ENCODE measurements at regions not wholly inside any gene's neighbourhood (a gene's known extent, or its start where the extent isn't known, plus 50 kb on each side); places are given as distances from the start of the nearest gene placed in this dataset.
A peak's percentile ranks its signal among the peaks of the same experiment; 100 is the strongest.

- DNase-seq, result no peak
Measured at GRCh38 chr10:3861795-3862194, 76.8 kb upstream of the KLF6 start.

- DNase-seq, result no peak
Measured at GRCh38 chr10:3858051-3858845, 73.2 kb upstream of the KLF6 start.

DNA sequence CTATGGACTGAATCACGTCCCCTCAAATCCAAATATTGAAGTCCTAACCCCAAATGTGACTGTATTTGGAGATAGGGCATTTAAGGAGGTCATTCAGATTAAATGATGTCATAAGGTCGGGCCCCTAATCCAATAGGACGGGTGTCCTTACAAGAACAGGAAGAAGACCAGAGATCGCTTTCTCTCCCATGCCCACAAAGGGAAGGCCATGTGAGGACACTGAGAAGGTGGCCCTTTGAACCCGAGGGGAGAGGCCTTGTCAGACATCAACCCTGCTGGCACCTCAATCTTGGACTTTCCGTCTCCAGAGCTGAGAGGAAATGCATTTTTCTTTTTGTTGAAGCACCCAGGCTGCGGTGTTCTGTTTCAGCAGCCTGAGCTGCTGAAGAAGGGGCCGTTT, 72.3 kb upstream of the KLF6 start:
- no peak for DNase-seq

GRCh38 chr10:3856593-3856992, 71.6 kb upstream of the KLF6 start:
- no peak for DNase-seq

DNA sequence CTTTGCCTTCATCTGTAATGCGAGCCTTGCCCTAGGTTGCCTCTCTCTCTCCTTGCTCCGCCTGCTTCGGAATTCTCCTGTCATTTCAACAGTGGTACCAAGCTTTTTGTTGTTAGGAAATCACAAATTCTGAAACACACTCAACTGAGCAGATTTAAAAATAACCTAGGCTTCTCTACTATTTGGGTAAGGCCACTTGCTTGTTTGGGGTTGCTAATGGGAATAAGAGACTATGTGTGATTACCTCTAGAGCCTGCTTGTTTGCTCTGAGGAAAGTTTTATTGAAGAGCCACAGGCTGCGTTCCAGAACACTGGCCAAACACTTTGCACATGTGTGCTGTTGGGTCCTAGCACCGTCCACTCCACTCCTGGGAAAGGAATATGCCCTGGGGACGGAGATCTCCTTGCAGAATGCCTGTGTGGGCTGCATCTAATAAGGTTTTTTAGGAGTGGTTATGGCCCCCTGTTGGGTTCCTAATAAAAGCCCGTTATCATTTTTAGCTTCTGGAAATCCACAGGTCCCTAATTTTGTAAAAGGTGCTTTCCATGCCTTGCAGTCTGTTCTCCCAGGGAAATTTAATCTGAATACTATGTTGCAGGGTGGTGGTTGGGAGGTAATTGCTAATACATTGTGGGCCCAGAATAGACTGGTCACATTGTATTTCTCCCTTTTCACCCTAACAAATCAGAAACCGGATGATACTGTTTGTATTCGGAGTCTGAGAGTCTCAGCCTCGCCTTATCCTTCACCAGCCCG, 68.7 kb upstream of the KLF6 start:
- no peak for DNase-seq

DNA sequence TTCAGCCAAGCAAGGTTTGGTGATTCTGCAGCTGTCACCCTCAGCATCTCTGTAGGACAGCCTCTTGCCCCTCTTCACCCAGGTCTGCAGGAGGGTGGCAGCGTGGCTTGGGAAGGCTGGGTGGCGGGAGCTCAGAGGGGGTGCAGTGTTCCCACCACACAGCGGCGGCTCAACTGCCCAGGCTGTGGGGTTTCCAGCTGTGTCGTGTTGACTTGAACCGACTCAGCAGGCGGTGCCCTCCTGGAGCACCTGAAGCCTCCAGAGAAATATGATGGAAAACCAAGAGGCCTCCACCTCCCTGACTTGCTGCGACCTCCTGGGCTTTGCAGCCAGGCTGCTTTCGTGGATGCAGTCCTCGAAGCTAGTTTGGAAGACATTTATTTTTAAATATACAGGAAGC, 68.0 kb upstream of the KLF6 start:
- DNase-seq, result no peak

DNA sequence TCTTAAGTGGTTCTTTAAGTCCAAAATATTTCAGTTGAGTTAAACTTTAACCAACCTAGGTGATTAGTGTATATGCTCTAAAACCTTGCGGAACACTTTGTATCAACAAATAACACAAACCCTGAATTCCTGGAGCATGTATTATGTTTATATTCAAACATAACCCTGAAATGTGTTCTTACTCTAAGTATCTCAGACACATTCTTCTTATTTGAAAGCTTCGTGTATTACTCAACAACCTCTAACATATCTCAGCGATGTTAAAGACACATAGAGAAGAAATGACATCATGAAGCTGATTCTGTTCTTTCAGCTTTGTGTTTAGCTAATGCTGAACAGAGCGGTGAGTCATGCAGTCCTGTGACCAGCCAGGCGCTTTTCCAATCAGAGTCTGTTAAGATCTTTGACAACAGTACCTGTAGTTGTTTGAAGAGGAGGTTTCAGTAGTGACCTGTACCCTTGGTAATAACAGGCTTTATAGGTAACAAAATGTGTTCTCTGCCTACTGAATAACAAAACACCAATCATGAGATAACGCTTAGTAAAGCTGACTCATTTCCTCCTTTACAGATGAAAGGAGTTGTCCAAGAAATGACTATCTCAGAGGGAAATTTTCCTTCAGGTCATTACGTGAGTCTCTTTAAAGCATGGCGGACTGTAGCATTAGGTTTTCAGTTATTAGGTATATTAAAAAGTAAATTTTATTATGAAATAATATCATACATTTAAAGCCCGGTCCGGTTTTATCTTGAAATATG, 67.3 kb upstream of the KLF6 start:
- DNase-seq, result peak; percentile 63 to 92 (median 73)

DNA sequence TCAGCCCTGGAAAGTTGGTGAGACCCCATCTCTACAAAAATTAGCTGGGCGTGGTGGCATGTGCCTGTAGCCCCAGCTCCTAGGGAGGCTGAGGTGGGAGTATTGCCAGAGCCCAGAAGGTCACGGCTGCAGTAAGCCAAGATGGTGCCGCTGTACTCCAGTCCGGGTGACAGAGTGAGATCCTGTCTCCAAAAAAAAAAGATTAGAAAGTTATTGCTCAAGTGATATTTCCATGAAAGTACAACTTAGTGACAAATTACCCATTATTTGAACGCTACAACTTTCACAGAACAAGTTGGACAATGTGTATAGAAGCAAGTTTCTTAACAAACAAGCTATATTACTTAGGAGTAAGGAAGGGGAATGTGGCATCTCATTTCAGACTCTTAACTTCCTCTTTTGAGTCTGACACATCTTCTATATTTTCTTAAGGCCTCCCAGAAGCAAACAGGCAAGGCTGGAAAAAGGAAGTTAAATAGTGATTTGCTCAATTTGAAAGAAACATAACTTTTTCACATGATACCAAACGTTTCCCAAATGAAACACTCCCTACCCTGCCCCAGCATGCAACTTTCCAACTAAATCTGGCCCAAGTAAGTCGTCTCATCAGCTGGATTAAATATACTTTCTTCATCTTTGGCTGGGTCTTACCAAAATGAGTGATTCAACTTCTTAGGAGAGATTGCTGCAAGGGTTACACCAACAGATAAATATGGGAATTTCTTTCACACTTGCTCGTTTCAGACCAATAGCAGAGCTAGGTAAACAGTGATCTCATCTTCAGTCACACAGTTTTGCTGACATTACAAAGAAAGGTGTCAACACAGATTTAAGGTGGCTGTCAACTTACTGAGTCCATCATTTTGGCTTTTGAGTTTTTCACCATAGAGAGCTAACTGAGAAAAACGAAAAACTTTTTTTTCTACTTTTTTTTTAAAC, 66.3 kb upstream of the KLF6 start:
- peak in 2 of 3 donors; percentile 47 to 61 for DNase-seq

GRCh38 chr10:3848775-3849635, 64.0 kb upstream of the KLF6 start:
- peak in 1 of 3 donors; percentile 68 for DNase-seq

DNA sequence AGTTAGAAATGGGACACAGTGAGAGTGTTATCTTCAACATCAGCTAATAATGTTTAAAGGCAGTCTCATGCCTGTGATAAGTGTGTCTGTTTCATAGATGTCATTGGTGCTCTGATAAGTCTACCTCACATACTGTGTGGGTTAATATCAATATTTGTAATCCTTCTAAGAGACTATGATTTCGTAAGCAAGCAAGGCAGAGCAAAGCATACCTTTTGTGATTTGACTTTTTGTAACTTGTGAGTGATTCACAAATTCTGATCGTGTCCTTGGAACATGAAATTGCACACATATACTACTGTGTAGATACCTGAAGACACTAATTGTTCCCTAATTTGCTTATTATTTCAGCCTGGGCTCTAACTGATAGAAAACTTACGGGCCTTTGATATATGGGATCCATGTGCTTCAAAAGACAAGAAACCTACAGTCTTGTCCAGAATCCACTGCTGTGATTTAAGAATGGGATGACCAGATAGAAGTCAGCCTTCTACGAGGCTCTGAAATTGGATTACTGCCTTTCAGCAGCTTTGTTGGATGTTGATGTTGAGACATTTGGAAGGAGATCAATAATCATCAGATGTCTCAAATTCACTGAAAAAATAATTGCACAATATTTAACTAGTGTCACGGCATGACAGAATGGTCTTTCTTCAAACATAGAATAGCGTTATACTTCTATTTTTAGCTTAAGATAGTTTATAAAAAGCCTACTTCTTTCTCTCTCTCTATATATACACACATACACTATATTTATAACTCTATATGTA, 63.2 kb upstream of the KLF6 start:
- DNase-seq, result no peak

DNA sequence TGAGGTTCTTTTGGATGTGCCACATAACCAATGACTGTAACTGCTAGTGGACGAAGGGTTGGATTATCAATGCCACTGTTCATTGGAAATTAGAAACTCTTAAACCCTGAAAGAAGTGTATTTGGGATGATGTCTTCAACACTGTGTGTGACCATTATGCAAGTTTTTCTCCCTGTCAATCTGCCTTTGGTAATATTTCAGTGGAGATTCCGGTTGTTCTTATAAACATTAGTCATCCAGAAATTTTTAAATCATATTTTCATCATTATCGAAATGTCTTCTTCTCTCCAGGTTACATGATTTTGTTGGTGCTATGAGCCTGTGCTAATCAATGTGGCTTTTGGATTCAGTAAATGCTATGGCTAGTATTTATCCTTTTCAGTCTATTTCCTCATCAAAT, 61.7 kb upstream of the KLF6 start:
- DNase-seq, result no peak

- no peak for DNase-seq
Measured at GRCh38 chr10:3844491-3845025, 59.5 kb upstream of the KLF6 start.

GRCh38 chr10:3838460-3839437, 53.7 kb upstream of the KLF6 start:
- no peak for DNase-seq

GRCh38 chr10:3837647-3838459, 52.8 kb upstream of the KLF6 start:
- DNase-seq, result no peak

DNA sequence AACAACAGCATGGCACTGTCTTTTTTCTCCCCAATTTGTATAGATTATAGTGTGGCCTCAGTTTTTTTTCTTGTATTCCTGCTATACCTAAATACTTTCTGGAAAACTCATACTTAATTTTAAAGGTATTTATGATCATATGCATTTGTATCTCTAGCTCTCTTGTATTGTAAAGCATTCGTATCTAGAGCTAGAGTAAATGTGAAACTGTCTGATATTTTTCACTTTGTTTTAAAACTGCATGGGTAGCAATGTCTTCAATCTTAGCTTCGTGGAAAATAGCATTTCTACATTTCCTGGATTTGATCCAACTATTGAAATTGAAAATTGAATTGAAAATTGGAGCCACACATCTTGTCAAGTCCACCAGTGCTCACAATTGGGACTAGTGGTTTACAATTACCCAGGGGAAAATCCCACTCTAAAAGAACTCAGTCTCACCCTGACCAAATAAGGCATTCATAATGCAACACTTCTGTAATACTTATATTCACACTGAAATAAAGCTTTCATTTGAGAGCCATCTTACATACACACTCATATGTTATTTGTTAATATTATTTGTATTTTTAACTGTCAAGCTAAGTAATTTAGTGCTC, 51.3 kb upstream of the KLF6 start:
- DNase-seq, result no peak

- DNase-seq, result peak in 2 of 3 donors; percentile 15 to 44
Measured at GRCh38 chr10:3835770-3836169, 50.8 kb upstream of the KLF6 start.

GRCh38 chr10:3834947-3835346, 49.9 kb upstream of the KLF6 start:
- no peak for DNase-seq

Measured in muscle of back (tissue), 3 donors.